ENCODE measurements at regions not wholly inside any gene's neighbourhood (a gene's known extent, or its start where the extent isn't known, plus 50 kb on each side); places are given as distances from the start of the nearest gene placed in this dataset.
"Not testable (repeated sequence)": the region's sequence is repeated elsewhere in the genome, so short reads cannot be mapped to it uniquely, and the experiment has no call there.

DNA sequence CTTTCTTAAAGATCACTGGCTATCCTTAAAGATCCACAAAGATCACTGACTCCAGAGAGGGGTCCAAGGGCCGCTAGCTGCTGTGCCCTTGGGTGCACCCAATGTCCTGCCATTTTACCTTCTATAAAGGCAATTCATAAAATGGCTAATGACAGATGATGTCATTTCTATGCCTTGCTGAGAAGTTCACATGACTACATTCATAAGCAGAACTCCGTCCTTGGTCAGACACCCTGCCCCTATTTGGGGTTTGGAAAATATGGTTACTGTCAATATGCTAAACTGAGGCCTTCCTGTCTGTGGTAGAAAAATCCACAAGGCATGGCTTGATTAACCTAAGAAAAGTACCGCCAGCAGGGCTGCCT lies 60.9 kb upstream of the BMAL1 start:
- no peak overlapping the region for H3K27ac ChIP-seq
- H3K4me3 ChIP-seq, result no peak overlapping the region
- no peak for DNase-seq (ENCODE audit: low spot score in 2 of 2)
- H3K36me3 ChIP-seq, result no peaks in the 10 kb centered on the region
- no peaks in the 10 kb centered on the region for H3K4me1 ChIP-seq
- 85% methylated on average over 3 of the region's 3 CpGs for WGBS
- no peak for TF ChIP-seq CTCF (IDR thresholded peaks at IDR 0.05)
- no peaks in the 10 kb centered on the region for H3K9me3 ChIP-seq
- H3K27me3 ChIP-seq, result no peaks in the 10 kb centered on the region

DNA sequence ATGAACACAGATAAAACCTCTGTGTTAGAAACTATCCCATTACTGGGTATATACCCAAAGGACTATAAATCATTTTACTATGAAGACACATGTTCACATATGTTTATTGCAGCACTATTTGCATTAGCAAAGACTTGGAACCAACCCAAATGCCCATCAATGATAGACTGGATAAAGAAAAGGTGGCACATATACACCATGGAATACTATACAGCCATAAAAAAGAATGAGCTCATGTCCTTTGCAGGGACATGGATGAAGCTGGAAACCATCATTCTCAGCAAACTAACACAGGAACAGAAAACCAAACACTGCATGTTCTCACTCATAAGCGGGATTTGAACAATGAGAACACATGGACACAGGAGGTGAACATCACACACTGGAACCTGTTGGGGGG lies 58.9 kb upstream of the BMAL1 start:
- WGBS, result 90% methylated on average over 1 of the region's 1 CpG
- H3K27ac ChIP-seq, result not testable (repeated sequence)

GRCh38 chr11:13220148-13220547 lies 57.4 kb upstream of the BMAL1 start:
- Histone ChIP-seq H3K27ac (no peak overlapping the region), H3K4me3 (no peak overlapping the region), H3K4me1 (no peaks in the 10 kb centered on the region), H3K36me3 (no peaks in the 10 kb centered on the region), H3K27me3 (no peaks in the 10 kb centered on the region), H3K9me3 (no peaks in the 10 kb centered on the region)
- TF ChIP-seq POLR2AphosphoS5 (IDR thresholded peaks at IDR 0.05), result no peak
- TF ChIP-seq EP300 (IDR thresholded peaks at IDR 0.05), result no peak
- no peak for TF ChIP-seq POLR2A (IDR thresholded peaks at IDR 0.05)
- no peak for TF ChIP-seq CTCF (IDR thresholded peaks at IDR 0.05)
- DNase-seq (ENCODE audit: low spot score in 2 of 2), result no peak
- WGBS, result 78% methylated on average over 3 of the region's 3 CpGs

More for the DNA sequence above, 58.9 kb upstream of the BMAL1 start:
- H3K4me1 ChIP-seq; H3K36me3 ChIP-seq; H3K9me3 ChIP-seq; DNase-seq (ENCODE audit: low spot score in 2 of 2); H3K27me3 ChIP-seq; H3K4me3 ChIP-seq: not testable (repeated sequence)

DNA sequence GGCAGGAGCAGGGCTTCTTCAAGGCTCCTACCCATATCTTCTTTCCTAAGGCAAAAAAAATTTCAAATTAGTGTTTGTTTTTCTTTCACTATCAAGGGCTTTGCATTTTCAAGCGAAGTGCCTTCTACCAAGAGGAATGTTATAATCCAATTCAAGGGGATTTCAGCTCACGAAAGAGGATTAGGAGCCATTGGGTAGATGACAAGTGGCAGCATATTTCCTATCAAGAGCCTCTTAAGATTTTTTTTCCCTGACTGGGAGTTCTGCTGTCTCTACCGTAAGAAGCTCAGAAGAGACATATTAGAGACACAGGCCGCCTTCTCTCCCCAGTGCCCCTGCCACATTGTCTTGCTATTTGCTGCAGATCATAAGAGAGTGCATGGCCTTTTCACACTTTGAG lies 55.9 kb upstream of the BMAL1 start:
- no peak overlapping the region for H3K4me3 ChIP-seq
- no peak overlapping the region for H3K27ac ChIP-seq
- no peak for DNase-seq (ENCODE audit: low spot score in 2 of 2)
- H3K27me3 ChIP-seq, result no peaks in the 10 kb centered on the region
- no peaks in the 10 kb centered on the region for H3K36me3 ChIP-seq
- H3K4me1 ChIP-seq, result no peaks in the 10 kb centered on the region
- no peaks in the 10 kb centered on the region for H3K9me3 ChIP-seq
- 90% methylated on average over 4 of the region's 4 CpGs for WGBS
- TF ChIP-seq EP300 (IDR thresholded peaks at IDR 0.05) (no peak), POLR2A (IDR thresholded peaks at IDR 0.05) (no peak), POLR2AphosphoS5 (IDR thresholded peaks at IDR 0.05) (no peak), CTCF (IDR thresholded peaks at IDR 0.05) (no peak)

DNA sequence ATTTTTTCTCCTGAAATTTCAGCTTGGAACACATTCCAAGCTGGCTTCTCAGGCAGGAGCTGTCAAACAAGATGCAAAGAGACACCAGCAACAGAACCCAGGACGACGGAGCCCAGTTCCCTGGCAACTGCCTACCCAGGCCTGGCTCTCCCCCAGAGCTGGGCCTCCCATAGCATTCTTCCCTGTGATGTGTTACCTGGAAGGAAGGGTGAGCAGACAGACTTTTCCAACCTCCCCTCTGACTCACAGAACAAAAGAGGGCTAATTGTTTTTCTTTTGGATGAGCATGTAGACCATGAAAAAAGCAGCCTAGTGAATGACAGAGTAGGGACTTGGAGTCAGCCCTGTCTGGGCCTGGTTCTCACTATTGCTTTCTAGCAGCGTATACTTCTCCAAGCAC lies 55.3 kb upstream of the BMAL1 start:
- no peak for TF ChIP-seq POLR2A (IDR thresholded peaks at IDR 0.05)
- TF ChIP-seq CTCF (IDR thresholded peaks at IDR 0.05), result no peak
- no peak for TF ChIP-seq POLR2AphosphoS5 (IDR thresholded peaks at IDR 0.05)
- no peak for TF ChIP-seq EP300 (IDR thresholded peaks at IDR 0.05)
- no peak for DNase-seq (ENCODE audit: low spot score in 2 of 2)
- WGBS, result 49% methylated on average over 3 of the region's 3 CpGs
- Histone ChIP-seq H3K4me3 (no peak overlapping the region), H3K9me3 (no peaks in the 10 kb centered on the region), H3K4me1 (no peaks in the 10 kb centered on the region), H3K36me3 (no peaks in the 10 kb centered on the region), H3K27me3 (no peaks in the 10 kb centered on the region), H3K27ac (no peak overlapping the region)

DNA sequence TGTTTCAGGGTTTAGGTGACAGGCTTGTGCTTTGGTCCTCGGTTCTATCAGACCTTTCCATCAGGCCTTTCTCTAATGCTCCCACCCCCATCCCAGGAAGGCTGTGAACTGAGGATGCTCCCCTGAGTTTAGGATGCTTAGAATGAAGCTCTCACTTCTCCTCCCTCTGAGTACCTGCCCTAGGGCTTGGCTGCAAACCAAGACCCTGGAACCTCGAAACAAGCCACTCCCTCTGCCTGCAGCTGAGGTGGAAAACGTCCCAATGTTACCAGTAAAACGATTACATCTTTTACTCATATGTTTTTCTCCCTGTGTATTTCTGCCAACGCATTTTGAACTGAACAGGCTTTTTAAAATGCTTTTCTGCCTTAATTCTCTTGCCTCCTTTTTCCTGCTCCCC lies 54.5 kb upstream of the BMAL1 start:
- no peak for TF ChIP-seq POLR2AphosphoS5 (IDR thresholded peaks at IDR 0.05)
- TF ChIP-seq EP300 (IDR thresholded peaks at IDR 0.05), result no peak
- no peak for TF ChIP-seq CTCF (IDR thresholded peaks at IDR 0.05)
- no peak for TF ChIP-seq POLR2A (IDR thresholded peaks at IDR 0.05)
- Histone ChIP-seq H3K36me3 (no peaks in the 10 kb centered on the region), H3K27me3 (no peaks in the 10 kb centered on the region), H3K4me1 (no peaks in the 10 kb centered on the region), H3K4me3 (no peak overlapping the region), H3K9me3 (no peaks in the 10 kb centered on the region), H3K27ac (no peak overlapping the region)
- no peak for DNase-seq (ENCODE audit: low spot score in 2 of 2)
- WGBS, result 48% methylated on average over 5 of the region's 5 CpGs
